ENCODE measurements at regions not wholly inside any gene's neighbourhood (a gene's known extent, or its start where the extent isn't known, plus 50 kb on each side); places are given as distances from the start of the nearest gene placed in this dataset.
"Not testable (repeated sequence)": the region's sequence is repeated elsewhere in the genome, so short reads cannot be mapped to it uniquely, and the experiment has no call there.

DNA sequence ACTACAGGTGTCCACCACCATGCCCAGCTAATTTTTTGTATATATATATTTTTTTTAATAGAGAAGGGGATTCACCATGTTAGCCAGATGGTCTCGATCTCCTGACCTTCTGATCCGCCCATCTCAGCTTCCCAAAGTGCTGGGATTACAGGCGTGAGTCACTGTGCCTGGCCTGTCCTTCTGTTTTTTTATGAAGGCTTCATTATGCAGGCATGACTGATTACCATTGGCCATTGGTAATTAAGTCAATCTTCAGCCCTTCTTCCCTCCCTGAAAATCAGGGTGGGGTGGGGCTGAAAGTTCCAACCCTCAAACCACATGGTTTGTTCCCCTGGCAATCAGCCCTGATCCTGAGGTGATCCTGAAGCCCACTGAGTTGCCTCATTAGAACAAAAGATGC lies 336.9 kb downstream of the PTTG2 start:
- DNase-seq, result no peak
- Histone ChIP-seq H3K4me1 (no peaks in the 10 kb centered on the region), H3K36me3 (no peaks in the 10 kb centered on the region), H3K9me3 (peaks cover 0 to 14% (median 0%) of the 10 kb centered on the region in 4 donors), H3K4me3 (no peak overlapping the region), H3K27ac (no peak overlapping the region), H3K27me3 (no peaks in the 10 kb centered on the region)
- TF ChIP-seq, protein P1, sequence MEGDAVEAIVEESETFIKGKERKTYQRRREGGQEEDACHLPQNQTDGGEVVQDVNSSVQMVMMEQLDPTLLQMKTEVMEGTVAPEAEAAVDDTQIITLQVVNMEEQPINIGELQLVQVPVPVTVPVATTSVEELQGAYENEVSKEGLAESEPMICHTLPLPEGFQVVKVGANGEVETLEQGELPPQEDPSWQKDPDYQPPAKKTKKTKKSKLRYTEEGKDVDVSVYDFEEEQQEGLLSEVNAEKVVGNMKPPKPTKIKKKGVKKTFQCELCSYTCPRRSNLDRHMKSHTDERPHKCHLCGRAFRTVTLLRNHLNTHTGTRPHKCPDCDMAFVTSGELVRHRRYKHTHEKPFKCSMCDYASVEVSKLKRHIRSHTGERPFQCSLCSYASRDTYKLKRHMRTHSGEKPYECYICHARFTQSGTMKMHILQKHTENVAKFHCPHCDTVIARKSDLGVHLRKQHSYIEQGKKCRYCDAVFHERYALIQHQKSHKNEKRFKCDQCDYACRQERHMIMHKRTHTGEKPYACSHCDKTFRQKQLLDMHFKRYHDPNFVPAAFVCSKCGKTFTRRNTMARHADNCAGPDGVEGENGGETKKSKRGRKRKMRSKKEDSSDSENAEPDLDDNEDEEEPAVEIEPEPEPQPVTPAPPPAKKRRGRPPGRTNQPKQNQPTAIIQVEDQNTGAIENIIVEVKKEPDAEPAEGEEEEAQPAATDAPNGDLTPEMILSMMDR (IDR thresholded peaks at IDR 0.05), result no peak
- no peak for TF ChIP-seq POLR2A (IDR thresholded peaks at IDR 0.05)

DNA sequence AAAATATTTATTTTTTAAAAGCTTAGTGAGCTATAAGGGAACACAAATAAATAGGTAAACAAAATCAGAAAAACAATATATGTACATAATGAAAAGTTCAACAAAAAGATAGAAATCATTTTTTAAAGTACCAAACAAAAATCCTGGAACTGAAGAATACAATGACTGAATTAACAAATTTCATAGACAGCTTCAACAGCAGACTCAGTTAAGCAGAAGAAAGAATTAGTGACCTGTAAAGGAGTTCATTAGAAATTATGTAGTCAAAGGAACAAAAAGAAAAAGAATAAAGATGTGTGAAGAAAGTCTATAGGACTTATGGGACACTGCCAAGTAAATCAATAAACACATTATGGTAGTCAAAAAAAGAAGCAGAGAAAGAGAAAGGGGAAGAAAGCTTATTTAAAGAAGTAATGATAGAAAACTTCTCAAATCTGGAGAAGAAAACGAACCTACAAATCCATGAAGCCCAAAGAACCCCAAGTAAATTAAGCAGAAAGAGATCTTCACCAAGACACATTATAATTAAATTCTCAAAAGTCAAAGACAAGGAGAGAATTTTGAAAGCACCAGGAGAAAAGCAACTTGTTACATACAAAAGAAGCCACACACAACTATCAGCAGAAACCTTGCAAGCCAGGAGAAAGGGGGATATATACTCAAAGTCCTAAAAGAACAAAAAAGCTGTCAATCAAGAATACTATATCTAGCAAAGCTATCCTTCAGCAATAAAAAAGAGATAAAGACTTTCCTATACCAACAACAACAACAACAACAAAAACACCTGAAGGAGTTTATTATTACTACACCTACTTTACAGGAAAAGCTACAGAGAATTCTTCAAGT lies 338.9 kb downstream of the PTTG2 start:
- Histone ChIP-seq H3K4me3 (no peak overlapping the region), H3K4me1 (no peaks in the 10 kb centered on the region), H3K36me3 (no peaks in the 10 kb centered on the region), H3K27me3 (no peaks in the 10 kb centered on the region), H3K27ac (no peak overlapping the region), H3K9me3 (peaks cover 0 to 20% (median 2%) of the 10 kb centered on the region in 4 donors)
- TF ChIP-seq, protein P1 (IDR thresholded peaks at IDR 0.05), result no peak
- no peak for TF ChIP-seq POLR2A (IDR thresholded peaks at IDR 0.05)
- no peak for DNase-seq

DNA sequence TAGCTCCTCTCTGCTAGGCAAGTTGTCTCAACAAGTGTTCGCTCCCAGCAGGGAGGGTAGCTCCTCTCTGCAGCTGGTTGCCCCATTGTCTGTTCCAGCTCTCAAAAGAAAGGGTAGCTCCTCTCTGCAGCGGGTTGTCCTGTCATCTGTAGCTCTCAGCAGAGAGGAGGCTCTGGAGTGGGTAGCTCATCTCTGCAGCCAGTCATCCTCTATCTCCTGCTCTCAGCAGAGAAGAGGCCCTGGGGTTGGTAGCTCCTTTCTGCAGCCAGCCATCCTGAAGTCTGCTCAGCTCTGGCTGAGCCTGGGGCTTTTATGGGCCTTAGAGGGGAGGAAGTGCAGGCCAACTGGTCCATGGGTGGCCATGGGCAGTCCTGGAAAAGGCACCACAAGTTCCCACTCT lies 342.7 kb downstream of the PTTG2 start:
- H3K36me3 ChIP-seq, result no peaks in the 10 kb centered on the region
- TF ChIP-seq, protein P1 (IDR thresholded peaks at IDR 0.05), result no peak
- no peak for TF ChIP-seq POLR2A (IDR thresholded peaks at IDR 0.05)
- H3K27ac ChIP-seq, result no peak overlapping the region
- no peak overlapping the region for H3K4me3 ChIP-seq
- H3K27me3 ChIP-seq, result no peaks in the 10 kb centered on the region
- peaks cover 0 to 20% (median 2%) of the 10 kb centered on the region in 4 donors for H3K9me3 ChIP-seq
- no peaks in the 10 kb centered on the region for H3K4me1 ChIP-seq
- no peak for DNase-seq

DNA sequence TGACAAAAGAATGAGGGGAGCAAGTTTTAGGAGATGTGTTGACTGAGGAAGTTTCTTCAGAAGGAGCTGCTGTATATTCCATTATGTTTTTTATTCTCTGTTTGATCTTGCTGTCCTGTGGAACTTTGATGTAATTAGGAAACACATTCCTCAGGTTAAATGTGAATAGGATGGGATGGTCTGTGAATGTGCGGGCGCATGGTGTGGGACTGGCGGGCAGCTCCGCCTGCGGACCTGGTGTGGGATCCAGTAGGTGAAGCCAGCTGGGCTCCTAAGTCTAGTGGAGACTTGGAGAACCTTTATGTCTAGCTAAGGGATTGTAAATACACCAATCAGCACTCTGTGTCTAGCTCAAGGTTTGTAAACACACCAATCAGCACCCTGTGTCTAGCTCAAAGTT lies 344.3 kb downstream of the PTTG2 start:
- not testable (repeated sequence) for H3K36me3 ChIP-seq, H3K27ac ChIP-seq, H3K27me3 ChIP-seq, H3K4me1 ChIP-seq, H3K9me3 ChIP-seq, H3K4me3 ChIP-seq, DNase-seq

DNA sequence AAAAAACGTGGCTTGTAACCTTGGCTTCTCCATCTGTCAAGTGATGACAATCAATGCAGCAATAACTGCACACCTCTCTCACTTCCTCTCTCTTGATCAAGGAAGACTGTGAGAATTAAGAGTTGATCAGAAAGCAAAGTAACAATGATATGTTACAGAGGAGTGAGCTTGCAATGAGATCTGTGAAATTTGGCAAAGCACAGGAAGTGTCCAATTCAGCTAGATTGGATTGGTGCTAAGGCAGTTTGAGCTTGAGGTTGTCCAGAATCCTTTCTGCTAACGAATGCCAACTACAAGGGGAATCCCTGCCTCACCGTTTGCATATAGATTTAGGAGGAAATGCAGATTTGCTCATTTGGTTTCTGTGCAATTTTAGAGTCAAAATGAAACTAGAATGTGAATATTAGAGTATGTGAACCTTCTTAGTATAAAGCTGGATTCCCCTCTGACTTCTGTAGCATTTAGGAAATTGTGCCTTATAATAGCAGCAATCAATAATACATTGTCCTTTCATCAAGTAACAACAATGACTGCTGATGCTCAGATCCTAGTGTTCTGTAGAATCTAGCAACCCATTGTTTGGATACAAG lies 346.4 kb downstream of the PTTG2 start:
- TF ChIP-seq POLR2A (IDR thresholded peaks at IDR 0.05), result no peak
- TF ChIP-seq, protein P1 (IDR thresholded peaks at IDR 0.05), result no peak
- H3K27ac ChIP-seq, result peak overlapping the region in 1 of 4 donors; percentile 10
- no peaks in the 10 kb centered on the region for H3K27me3 ChIP-seq
- H3K36me3 ChIP-seq, result no peaks in the 10 kb centered on the region
- no peak for DNase-seq
- H3K9me3 ChIP-seq, result peaks cover 0 to 6% (median 2%) of the 10 kb centered on the region in 4 donors
- H3K4me1 ChIP-seq, result no peaks in the 10 kb centered on the region
- no peak overlapping the region for H3K4me3 ChIP-seq

DNA sequence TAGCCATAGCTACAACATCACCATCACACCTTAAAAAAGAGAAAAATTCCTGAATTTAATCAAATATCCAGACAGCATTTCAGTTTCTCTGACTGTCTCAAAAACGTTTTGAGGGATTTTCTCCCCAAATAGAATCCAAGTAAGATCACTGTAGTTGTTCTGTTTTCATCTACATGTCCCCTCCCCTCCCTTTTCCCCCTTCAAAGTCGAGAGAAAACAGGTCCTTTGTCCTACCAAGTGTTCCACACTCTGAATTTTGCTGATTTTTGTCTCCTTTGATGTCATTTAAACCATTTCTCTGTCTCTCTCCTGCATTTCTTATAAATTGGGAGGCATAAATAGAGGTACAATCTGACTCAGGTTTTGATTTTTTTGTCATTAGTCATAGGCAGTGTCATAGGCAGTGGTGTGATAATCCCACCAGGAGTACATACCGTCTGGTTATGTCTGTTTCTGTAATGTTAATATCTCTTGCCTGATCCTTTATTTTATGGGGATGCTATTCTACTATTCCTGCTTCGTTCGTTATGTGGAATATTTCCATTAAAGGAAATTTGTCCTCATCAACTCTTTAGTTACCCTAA lies 348.6 kb downstream of the PTTG2 start:
- no peaks in the 10 kb centered on the region for H3K9me3 ChIP-seq
- H3K4me1 ChIP-seq, result peaks cover 0 to 6% (median 1%) of the 10 kb centered on the region in 4 donors
- H3K27me3 ChIP-seq, result no peaks in the 10 kb centered on the region
- no peak overlapping the region for H3K27ac ChIP-seq
- no peaks in the 10 kb centered on the region for H3K36me3 ChIP-seq
- DNase-seq, result no peak
- TF ChIP-seq POLR2A (IDR thresholded peaks at IDR 0.05), result no peak
- TF ChIP-seq, protein P1 (IDR thresholded peaks at IDR 0.05), result no peak
- H3K4me3 ChIP-seq, result no peak overlapping the region

All from Peyer's patch (tissue), 4 donors.